HUES48 (cell line): ENCODE measurements at regions not wholly inside any gene's neighbourhood (a gene's known extent, or its start where the extent isn't known, plus 50 kb on each side); places are given as distances from the start of the nearest gene placed in this dataset.

Experiments used
- H3K27ac ChIP-seq: one replicate; pipeline ENCODE4 v1.7.0; 2013; ENCODE audit warnings: low read depth, low read length, inconsistent platforms
- H3K27me3 ChIP-seq: 2 replicates; pipeline ENCODE4 v1.6.1; 2013; ENCODE audit warnings: mild to moderate bottlenecking, low read length; ENCODE audit not compliant: control insufficient read depth, insufficient read depth
- H3K36me3 ChIP-seq: 2 replicates; pipeline ENCODE4 v1.6.1; 2013; ENCODE audit warnings: low read length; ENCODE audit not compliant: control insufficient read depth, insufficient read depth
- H3K4me1 ChIP-seq: 2 replicates; pipeline ENCODE4 v1.6.1; 2013; ENCODE audit warnings: mild to moderate bottlenecking, low read length; ENCODE audit not compliant: control insufficient read depth, insufficient read depth
- H3K4me3 ChIP-seq: 2 replicates; pipeline ENCODE4 v1.5.1; 2013; ENCODE audit warnings: mild to moderate bottlenecking, low read depth, low read length
- H3K9ac ChIP-seq: 2 replicates; pipeline ENCODE4 v1.6.1; 2013; ENCODE audit warnings: mild to moderate bottlenecking, low read depth, low read length, moderate library complexity
- H3K9me3 ChIP-seq: 2 replicates; pipeline ENCODE4 v1.6.1; 2013; ENCODE audit warnings: low read length; ENCODE audit not compliant: control insufficient read depth, insufficient read depth

GRCh38 chr6:122052346-122052900 lies 347.0 kb upstream of the HSF2 start:
- H3K27ac ChIP-seq, result no peak overlapping the region
- H3K27me3 ChIP-seq, result no peaks in the 10 kb centered on the region
- H3K4me3 ChIP-seq, result no peak overlapping the region
- H3K9me3 ChIP-seq, result no peaks in the 10 kb centered on the region
- no peak overlapping the region for H3K9ac ChIP-seq
- peaks cover 4% of the 10 kb centered on the region; the same call in 1 of the 2 replicates for H3K4me1 ChIP-seq
- no peaks in the 10 kb centered on the region for H3K36me3 ChIP-seq

DNA sequence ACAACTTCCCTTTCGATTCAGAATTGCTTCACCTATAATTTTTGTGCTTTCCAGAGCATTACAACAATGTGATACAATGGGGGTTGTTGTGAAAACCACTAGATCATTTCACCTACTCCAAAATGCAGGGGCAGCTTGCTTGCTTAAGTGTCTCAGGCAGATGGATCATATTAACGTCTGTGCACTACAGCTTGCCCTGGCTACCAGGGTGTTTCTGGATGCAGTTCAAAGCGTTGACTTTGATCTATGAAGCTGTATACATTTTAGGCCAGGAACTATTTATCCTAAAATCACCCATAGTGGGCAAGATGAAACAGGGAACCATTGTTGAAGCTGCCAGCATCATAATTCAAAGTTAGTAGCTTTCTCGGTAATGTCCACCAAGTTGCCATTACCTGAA lies 339.5 kb upstream of the HSF2 start:
- peaks cover 27% of the 10 kb centered on the region for H3K4me1 ChIP-seq
- no peak overlapping the region for H3K27ac ChIP-seq
- no peak overlapping the region for H3K4me3 ChIP-seq
- H3K9me3 ChIP-seq, result no peaks in the 10 kb centered on the region
- no peak overlapping the region for H3K9ac ChIP-seq
- H3K36me3 ChIP-seq, result no peaks in the 10 kb centered on the region
- H3K27me3 ChIP-seq, result no peaks in the 10 kb centered on the region

GRCh38 chr6:122061855-122062254 lies 337.6 kb upstream of the HSF2 start:
- no peaks in the 10 kb centered on the region for H3K27me3 ChIP-seq
- no peaks in the 10 kb centered on the region for H3K36me3 ChIP-seq
- peaks cover 27% of the 10 kb centered on the region for H3K4me1 ChIP-seq
- no peaks in the 10 kb centered on the region for H3K9me3 ChIP-seq
- no peak overlapping the region for H3K27ac ChIP-seq
- H3K9ac ChIP-seq, result no peak overlapping the region
- H3K4me3 ChIP-seq, result no peak overlapping the region

- no peak overlapping the region for H3K4me3 ChIP-seq
Observed at GRCh38 chr6:122063076-122063475, 336.4 kb upstream of the HSF2 start.

GRCh38 chr6:122063761-122064160 lies 335.7 kb upstream of the HSF2 start:
- Histone ChIP-seq H3K4me1 (peaks cover 21% of the 10 kb centered on the region), H3K27ac (no peak overlapping the region), H3K9me3 (no peaks in the 10 kb centered on the region), H3K4me3 (no peak overlapping the region), H3K9ac (no peak overlapping the region), H3K36me3 (no peaks in the 10 kb centered on the region), H3K27me3 (no peaks in the 10 kb centered on the region)

More at GRCh38 chr6:122063076-122063475, 336.4 kb upstream of the HSF2 start:
- Histone ChIP-seq H3K27me3 (no peaks in the 10 kb centered on the region), H3K36me3 (no peaks in the 10 kb centered on the region), H3K9ac (no peak overlapping the region), H3K4me1 (peaks cover 26% of the 10 kb centered on the region), H3K27ac (no peak overlapping the region), H3K9me3 (no peaks in the 10 kb centered on the region)

- Histone ChIP-seq H3K9ac (no peak overlapping the region), H3K4me3 (no peak overlapping the region), H3K9me3 (no peaks in the 10 kb centered on the region), H3K27me3 (no peaks in the 10 kb centered on the region), H3K36me3 (no peaks in the 10 kb centered on the region), H3K27ac (no peak overlapping the region), H3K4me1 (peaks cover 21% of the 10 kb centered on the region)
Observed at GRCh38 chr6:122066200-122066599, 333.3 kb upstream of the HSF2 start.

GRCh38 chr6:122068291-122068769 lies 331.1 kb upstream of the HSF2 start:
- H3K9ac ChIP-seq, result no peak overlapping the region
- no peaks in the 10 kb centered on the region for H3K27me3 ChIP-seq
- no peaks in the 10 kb centered on the region for H3K9me3 ChIP-seq
- H3K4me1 ChIP-seq, result peaks cover 7% of the 10 kb centered on the region; the same call in 1 of the 2 replicates
- H3K36me3 ChIP-seq, result no peaks in the 10 kb centered on the region
- H3K4me3 ChIP-seq, result no peak overlapping the region
- no peak overlapping the region for H3K27ac ChIP-seq

GRCh38 chr6:122069932-122070331 lies 329.5 kb upstream of the HSF2 start:
- H3K4me1 ChIP-seq, result no peaks in the 10 kb centered on the region
- no peak overlapping the region for H3K9ac ChIP-seq
- H3K4me3 ChIP-seq, result no peak overlapping the region
- H3K36me3 ChIP-seq, result no peaks in the 10 kb centered on the region
- no peak overlapping the region for H3K27ac ChIP-seq
- no peaks in the 10 kb centered on the region for H3K27me3 ChIP-seq
- no peaks in the 10 kb centered on the region for H3K9me3 ChIP-seq

GRCh38 chr6:122072014-122072647 lies 327.3 kb upstream of the HSF2 start:
- Histone ChIP-seq H3K36me3 (no peaks in the 10 kb centered on the region), H3K4me1 (0 out of 2 replicates have a peak, but pooled peaks cover 2% of the 10 kb centered on the region), H3K27me3 (no peaks in the 10 kb centered on the region), H3K9ac (no peak overlapping the region), H3K9me3 (no peaks in the 10 kb centered on the region), H3K27ac (no peak overlapping the region), H3K4me3 (no peak overlapping the region)

GRCh38 chr6:122075084-122075838 lies 324.2 kb upstream of the HSF2 start:
- Histone ChIP-seq H3K27me3 (no peaks in the 10 kb centered on the region), H3K9ac (no peak overlapping the region), H3K4me1 (0 out of 2 replicates have a peak, but pooled peaks cover 2% of the 10 kb centered on the region), H3K27ac (no peak overlapping the region), H3K4me3 (no peak overlapping the region), H3K36me3 (no peaks in the 10 kb centered on the region), H3K9me3 (no peaks in the 10 kb centered on the region)

- no peak overlapping the region for H3K27ac ChIP-seq
- H3K4me3 ChIP-seq, result no peak overlapping the region
- H3K27me3 ChIP-seq, result no peaks in the 10 kb centered on the region
- 0 out of 2 replicates have a peak, but pooled peaks cover 2% of the 10 kb centered on the region for H3K4me1 ChIP-seq
- no peaks in the 10 kb centered on the region for H3K9me3 ChIP-seq
- H3K9ac ChIP-seq, result no peak overlapping the region
- no peaks in the 10 kb centered on the region for H3K36me3 ChIP-seq
Observed at GRCh38 chr6:122075917-122076316, 323.5 kb upstream of the HSF2 start.
